ENCODE measurements at regions not wholly inside any gene's neighbourhood (a gene's known extent, or its start where the extent isn't known, plus 50 kb on each side); places are given as distances from the start of the nearest gene placed in this dataset.

GRCh38 chr21:41653243-41653953 is 113.5 kb downstream of the RIPK4 start (continued):
- no peak for TF ChIP-seq FOXO4 (CRISPR knock-in tag; conservative IDR thresholded peaks at IDR 0.05)

GRCh38 chr21:41651830-41652229 is 115.0 kb downstream of the RIPK4 start:
- Histone ChIP-seq H3K4me1 (ENCODE audit: insufficient read depth, low read length) (no peaks in the 10 kb centered on the region), H3K27ac (ENCODE audit: extremely low read length, insufficient read depth, low read length) (no peak overlapping the region), H3K9me3 (ENCODE audit: low read length) (no peaks in the 10 kb centered on the region), H3K4me3 (replicated peaks in 1 of 3; ENCODE audit: insufficient read depth in 1 of 3, low read depth in 2 of 3, low read length in 3 of 3) (no peak overlapping the region), H3K79me2 (ENCODE audit: insufficient read depth, low read length) (no peaks in the 10 kb centered on the region), H3K9ac (ENCODE audit: insufficient read depth, low read depth, low read length) (no peak overlapping the region), H4K20me1 (ENCODE audit: insufficient read depth, low read length) (no peaks in the 10 kb centered on the region; the same call in 1 of the 2 replicates), H3K4me2 (ENCODE audit: low read depth, low read length) (no peak overlapping the region), H2AFZ (ENCODE audit: low read length) (no peak overlapping the region), H3K36me3 (replicated peaks in 1 of 2; ENCODE audit: control insufficient read depth in 1 of 2, insufficient read depth in 2 of 2, low read length in 2 of 2) (no peaks in the 10 kb centered on the region), H3K27me3 (ENCODE audit: control insufficient read depth in 1 of 2, insufficient read depth in 2 of 2, low read length in 2 of 2) (peaks cover 2 to 19% of the 10 kb centered on the region in 2 experiments; a peak in 3 of 5 replicates)
- ATAC-seq (peak; percentile 66; the same call in 2 of the 3 replicates), FAIRE-seq (no peak), DNase-seq (ENCODE audit: low spot score) (no peak)
- no TSS peak for BruUV-seq (replicated peaks)
- in situ Hi-C loops (cut with HindIII; ENCODE audit: extremely low pct_ligation_motif_present, low pct_unique_long_range_greater_than_20kb): no loop called here
- 12% methylated on average over 6 of the region's 6 CpGs for WGBS (ENCODE audit: low lambda C conversion rate)
- ChIA-PET CTCF (ENCODE audit: low intra/inter-chr PET ratio, low total read pairs) (no interaction called here), POLR2A (no interaction called here)
- intact Hi-C loops (cut with micrococcal nuclease; ENCODE audit: unreplicated experiment): no loop called here
- TF ChIP-seq HDAC2 (CRISPR knock-in tag; IDR thresholded peaks at IDR 0.05): no peak
- no peak for TF ChIP-seq ZNF510 (CRISPR knock-in tag; IDR thresholded peaks at IDR 0.05; ENCODE audit: low read depth)
- no peak for TF ChIP-seq MXI1 (IDR thresholded peaks at IDR 0.05; ENCODE audit: borderline replicate concordance, low read depth, low read length)
- no peak for TF ChIP-seq ONECUT2 (CRISPR knock-in tag; IDR thresholded peaks at IDR 0.05)
- no peak for TF ChIP-seq ZNF317 (CRISPR knock-in tag; IDR thresholded peaks at IDR 0.05)
- TF ChIP-seq ARNTL (CRISPR knock-in tag; IDR thresholded peaks at IDR 0.05): no peak
- no peak for TF ChIP-seq HNRNPUL1 (IDR thresholded peaks at IDR 0.05; ENCODE audit: low read depth, low read length)
- no peak for TF ChIP-seq ZNF17 (CRISPR knock-in tag; IDR thresholded peaks at IDR 0.05)
- TF ChIP-seq ZBTB49 (CRISPR knock-in tag; IDR thresholded peaks at IDR 0.05; ENCODE audit: borderline replicate concordance): no peak
- no peak for TF ChIP-seq TRAFD1 (CRISPR knock-in tag; IDR thresholded peaks at IDR 0.05; ENCODE audit: borderline replicate concordance)
- no peak for TF ChIP-seq REST (IDR thresholded peaks at IDR 0.05; ENCODE audit: borderline replicate concordance in 1 of 2, low read depth in 1 of 2, low read length in 2 of 2)
- no peak for TF ChIP-seq ZKSCAN8 (CRISPR knock-in tag; IDR thresholded peaks at IDR 0.05; ENCODE audit: borderline replicate concordance)

All from HepG2 (cell line).